Stimulated activated CD4-positive, alpha-beta T cell treated with anti-CD3 and anti-CD28 coated beads, TNF-alpha, amount 100 ng/mL, for 1 hour (primary cell): ENCODE measurements at regions not wholly inside any gene's neighbourhood (a gene's known extent, or its start where the extent isn't known, plus 50 kb on each side); places are given as distances from the start of the nearest gene placed in this dataset.
"Not testable (repeated sequence)": the region's sequence is repeated elsewhere in the genome, so short reads cannot be mapped to it uniquely, and the experiment has no call there.

ENCODE experiments used
- DNase-seq, 3 donors: peaks; one replicate each; pipeline ENCODE4 v3.0.0-alpha.2; 2020; ENCODE audit warnings: low read depth in 3 of 3, low spot score in 1 of 3

DNA sequence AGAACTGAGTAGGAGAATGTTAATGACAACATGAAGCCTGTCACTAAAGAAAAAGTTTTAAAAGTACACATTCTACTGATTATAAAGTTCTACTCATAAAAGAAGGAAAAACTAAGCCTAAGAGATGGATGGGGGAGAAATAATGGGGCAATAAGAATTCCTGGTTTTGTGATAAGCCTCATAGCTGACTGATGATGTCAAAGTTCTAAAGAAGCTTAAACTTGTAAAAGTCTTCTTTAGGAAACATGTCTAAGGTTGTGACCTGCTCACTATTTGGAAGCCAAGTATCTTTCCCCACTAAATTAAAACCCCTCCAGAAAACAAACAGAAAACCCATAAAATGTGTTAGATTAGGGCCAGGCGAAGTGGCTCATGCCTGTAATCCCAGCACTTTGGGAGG, 232.9 kb upstream of the GIMD1 start:
- no peak for DNase-seq

DNA sequence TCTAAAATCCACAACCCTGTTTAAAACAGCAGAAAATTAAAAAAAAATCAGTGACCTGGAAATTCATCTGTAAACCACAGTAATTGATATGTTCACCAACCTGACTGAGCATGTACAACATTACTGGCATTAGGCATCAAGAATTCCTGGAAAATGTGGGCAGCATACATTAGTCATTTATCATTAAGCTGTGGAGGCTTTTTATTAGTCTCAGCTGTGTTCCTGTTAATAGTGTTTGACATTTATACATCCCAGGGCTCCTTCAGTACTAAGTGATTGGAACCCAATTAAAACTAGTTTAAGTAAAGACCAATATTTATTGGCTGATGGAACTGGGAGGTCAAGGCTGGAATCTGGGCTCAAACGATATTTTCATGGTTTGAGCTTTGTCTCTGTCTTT, 227.3 kb upstream of the GIMD1 start:
- no peak for DNase-seq

DNA sequence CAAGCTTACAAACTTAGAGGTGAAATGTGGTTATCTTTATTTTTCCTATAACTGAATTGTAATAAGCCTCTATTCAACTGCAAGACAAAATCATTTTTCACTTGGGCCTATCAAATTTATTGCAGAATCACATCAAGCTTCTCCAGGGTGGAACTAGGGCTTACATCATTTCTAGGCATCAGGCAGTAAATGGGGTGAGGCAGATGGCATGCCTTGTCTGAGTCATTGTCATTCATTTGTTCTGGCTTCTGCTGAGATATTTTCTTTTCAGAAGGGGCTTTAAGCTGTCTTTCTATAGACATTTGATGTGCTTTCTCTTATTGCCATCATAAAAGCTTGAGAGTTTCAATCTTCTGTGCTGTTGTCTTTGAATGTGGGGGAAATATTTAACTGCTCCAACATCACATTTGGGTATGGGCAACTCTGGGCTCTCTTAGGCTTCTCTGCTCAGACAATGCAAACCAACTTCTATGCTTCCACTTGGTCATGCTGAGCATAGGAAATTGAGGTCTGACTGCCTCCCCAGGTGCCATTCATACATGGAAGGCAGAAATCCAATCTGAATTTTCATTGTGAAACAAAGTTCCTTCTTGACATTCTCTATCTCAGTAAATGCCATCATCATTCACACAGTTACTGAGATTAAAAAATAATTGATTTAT, 225.8 kb upstream of the GIMD1 start:
- DNase-seq = no peak

DNA sequence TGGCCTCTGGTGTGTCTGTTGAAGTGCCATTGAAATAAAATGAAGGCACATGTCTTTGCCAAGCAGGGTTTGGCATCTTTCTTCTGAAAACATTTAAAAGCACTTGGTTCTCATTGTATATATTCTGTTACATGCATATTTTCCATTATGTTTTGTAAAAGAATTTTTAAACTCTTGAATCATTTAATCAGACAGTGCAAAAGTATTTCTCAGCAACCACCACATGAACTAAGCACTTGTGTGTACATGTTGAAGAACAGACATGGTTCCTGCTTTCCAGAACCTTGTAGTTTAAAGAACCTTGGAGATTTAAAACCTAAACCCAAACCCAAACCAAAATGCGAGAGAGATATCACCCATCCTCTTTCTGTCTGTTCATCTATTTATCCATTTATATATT, 220.3 kb upstream of the GIMD1 start:
- no peak for DNase-seq

DNA sequence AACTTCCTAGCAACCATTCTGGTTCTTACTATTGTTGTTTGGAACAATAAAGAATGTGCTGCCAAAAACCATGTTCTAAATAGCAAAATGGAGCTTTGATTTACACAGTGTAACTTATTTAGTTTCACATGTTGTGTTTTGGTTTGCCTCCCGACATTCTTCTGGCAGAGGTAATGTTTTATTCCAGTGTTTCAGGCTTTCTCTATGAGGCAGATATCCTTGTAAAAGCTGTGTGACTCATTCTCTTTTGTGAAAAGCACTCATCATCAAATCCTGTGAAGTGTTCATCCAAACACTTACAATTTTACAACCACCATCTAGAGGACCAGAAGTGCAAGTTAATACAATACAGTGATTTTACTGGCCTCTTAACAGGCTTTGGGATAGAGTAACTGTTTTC, 219.0 kb upstream of the GIMD1 start:
- no peak for DNase-seq

DNA sequence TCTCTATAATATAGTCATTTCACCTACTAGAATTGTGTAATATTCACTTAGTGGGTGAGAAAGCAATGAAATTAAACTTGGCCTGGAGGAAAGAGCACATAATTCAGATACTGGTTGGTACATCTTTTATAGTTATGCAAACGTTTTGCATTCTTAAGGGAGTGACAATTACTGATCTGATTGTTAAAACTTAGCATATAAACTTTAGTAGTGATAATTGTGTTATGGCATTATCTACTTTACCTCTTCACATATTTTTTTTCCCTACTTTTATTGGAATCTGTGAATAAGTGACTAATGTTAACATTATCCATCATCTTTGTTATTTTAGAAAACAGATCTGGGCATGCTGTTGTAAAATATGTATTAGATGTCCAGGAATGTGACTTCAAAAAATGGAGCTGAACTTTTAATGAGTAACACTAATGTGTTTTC, 217.4 kb upstream of the GIMD1 start:
- no peak for DNase-seq

DNA sequence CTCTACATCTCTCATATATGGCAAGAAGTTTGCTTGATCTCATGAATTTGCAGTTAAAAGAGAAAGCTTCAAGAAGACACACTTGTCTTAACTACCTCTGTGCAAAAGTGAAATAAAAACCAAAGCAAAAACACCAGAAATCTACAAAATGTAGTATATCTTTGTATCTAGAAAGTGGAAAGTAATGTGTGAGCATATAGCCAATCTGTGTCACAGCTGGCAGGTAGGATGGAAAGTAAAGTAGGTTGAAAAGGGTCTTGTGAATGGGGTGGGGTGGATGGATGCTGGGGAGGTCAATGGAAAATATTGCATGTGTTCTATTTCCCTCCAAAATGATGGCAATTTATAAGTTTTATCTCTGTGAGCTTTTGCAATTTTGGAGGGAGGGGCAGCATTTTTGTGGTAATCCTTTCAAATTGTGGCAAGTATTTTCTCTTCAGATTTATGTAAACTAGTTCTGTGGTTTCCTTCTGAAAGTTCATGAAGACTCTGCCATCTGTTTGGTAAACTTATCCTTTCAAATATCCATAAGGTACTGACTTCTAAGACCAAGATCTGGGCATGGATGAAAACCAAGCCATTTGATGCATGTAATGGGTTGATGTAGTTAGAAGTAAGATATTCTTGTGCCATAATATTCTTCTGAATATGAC, 215.9 kb upstream of the GIMD1 start:
- DNase-seq = no peak

DNA sequence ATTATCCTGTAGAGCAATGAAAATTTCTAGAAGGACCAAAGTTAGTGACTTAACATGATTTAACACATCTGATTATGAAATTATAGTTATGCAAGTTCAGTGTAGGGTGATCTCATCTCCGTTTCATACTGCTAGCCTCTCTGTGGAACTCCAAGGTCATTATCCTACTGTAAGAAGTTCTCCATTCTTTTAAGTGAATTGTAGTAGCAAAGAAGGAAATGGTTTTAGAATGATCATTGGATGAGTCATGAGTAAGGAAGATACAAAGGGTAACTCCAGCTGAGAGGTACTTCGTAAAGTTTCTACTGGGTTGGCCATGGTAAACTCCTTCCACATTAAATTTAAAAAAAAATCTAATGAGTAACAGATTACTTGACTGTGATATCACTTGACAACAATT, 215.0 kb upstream of the GIMD1 start:
- DNase-seq = no peak

DNA sequence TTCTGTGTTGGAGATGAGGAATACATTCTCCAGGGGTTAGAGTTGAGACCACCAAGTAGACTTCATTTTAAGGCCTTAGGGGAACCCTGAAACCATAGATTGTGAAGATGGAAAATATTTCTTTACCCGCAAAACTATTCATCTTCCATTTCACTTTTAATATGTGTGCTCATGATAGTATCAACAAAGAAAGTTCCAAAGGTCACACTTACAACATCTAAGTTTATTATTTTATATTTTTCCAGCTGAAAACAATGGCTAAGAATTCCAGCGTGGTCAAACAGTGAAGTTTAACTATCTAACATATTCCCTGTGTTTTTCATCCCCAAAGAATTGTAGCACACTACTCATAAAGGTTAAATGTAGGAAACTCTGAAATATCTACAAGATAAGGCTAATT, 214.5 kb upstream of the GIMD1 start:
- DNase-seq = no peak

DNA sequence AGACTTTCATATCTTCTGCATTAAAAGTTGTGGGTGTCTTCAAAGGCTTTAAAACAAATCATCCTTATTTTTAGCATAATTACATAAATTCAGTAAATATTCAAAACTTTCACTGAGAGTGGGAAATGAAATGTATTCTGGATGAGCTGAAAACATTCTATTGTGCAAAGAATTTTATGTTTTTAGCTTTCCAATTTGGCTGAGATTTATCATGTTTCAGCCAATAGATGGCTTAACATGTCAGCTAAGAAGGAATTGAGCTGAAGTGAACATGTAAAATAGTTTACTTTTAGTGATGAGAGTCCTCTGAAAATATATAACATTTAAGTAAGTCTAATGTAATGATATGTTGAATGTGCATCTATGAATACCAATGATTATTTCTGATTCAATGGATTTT, 213.5 kb upstream of the GIMD1 start:
- no peak for DNase-seq

DNA sequence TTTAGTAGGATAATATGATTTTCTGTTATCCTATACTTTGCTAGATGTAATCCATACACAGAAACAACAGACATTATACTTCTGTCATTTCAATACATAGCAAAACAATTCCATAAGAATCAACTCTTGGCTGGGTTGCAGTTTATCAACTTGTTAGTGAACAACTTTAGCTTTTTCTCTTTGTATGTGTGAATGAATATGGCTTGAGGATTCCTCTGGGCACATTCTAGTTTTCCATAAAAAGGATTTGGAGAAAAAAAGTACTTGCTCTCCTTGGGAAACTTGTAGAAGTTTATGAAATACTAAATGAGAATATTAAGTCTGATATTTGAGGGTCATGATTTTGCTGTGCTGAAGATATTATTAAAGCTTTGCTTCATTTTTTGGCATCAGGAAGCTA, 210.7 kb upstream of the GIMD1 start:
- DNase-seq = no peak

DNA sequence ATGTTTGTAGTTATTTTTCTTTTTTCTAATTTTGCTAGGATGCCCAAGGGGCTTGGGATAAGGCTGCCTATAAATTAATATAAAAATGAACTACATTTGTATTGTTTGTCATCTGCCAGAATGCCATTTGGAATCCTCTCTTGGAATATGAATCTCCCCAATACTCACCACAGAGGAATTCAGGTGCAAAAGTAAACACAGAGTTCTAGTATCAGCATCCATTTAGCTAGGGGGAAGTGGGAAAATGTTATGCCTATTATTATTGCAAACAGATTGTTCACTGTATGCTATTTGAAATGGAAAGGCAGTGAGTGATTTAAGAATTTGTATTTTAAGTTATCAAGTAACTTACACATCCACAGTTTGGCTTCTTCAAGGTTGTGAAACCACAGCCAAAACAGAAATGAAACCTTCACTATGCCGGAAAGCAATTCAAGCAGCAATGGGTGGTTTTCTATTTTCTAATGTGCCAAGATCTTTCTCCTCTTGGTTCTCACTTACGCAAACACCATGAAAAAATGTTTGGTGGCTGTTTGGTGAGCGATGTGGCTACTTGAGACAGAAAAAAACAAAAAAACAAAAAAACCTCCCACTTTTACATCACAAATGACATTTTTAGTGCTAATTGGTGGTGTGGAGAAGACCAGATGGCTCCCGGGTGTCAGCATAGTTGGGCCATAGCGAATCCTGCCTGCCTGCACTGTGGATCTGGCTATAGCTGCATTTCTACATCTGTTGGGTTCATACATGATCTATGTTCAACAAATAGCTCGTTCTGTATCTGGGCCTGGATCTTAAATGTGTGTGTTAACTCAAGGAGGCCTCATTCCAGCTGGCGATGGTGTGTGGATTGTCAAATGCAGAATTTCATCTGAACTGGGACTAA, 200.8 kb upstream of the GIMD1 start:
- DNase-seq = no peak

DNA sequence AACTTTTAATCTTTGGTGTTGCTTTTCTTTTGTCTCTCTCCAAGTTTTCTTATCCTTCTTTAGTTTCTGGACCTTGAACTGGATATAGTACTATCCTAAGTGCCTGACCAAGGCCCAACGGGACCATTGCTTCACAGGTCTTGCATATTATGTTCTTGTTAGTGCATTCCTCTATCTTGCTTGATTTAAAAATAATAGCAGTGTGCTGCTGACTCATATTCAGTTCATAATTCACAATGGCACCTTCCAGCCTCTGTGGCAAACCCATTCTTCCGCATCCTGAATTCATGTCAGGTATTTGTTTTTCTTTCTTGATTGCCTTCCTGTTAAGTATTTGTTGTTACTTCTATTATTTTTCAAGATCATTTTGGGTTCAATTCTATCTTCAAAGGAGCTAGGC, 197.1 kb upstream of the GIMD1 start:
- no peak for DNase-seq

DNA sequence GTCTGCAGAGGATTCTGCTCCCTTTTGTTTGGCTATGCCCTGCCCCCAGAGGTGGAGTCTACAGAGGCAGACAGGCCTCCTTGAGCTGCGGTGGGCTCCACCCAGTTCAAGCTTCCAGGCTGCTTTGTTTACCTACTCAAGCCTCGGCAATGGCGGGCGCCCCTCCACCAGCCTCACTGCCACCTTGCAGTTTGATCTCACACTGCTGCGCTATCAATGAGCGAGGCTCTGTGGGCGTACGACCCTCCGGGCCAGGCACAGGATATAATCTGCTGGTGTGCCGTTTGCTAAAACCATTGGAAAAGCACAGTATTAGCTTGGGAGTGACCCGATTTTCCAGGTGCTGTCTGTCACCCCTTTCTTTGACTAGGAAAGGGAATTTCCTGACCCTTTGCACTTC, 195.1 kb upstream of the GIMD1 start:
- not testable (repeated sequence) for DNase-seq

DNA sequence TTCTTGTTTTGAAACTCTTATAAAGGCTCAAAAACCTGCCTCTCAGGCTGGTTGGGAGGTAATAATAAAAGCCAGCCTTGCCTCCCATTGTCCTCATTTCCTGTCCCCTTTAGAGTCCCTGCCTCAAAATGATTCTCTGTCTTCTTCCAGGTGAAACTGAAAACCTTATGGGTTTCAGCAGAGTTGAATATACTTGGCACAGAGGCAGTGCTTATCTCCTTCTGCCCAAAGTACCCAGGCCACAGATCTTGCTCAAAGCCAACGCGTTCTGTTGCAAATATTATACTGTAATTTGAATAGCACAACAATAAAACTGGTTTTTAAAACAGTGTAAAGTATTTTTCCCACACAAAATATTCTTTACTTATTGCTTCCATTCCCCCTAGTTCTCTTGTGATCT, 183.1 kb upstream of the GIMD1 start:
- DNase-seq = no peak

DNA sequence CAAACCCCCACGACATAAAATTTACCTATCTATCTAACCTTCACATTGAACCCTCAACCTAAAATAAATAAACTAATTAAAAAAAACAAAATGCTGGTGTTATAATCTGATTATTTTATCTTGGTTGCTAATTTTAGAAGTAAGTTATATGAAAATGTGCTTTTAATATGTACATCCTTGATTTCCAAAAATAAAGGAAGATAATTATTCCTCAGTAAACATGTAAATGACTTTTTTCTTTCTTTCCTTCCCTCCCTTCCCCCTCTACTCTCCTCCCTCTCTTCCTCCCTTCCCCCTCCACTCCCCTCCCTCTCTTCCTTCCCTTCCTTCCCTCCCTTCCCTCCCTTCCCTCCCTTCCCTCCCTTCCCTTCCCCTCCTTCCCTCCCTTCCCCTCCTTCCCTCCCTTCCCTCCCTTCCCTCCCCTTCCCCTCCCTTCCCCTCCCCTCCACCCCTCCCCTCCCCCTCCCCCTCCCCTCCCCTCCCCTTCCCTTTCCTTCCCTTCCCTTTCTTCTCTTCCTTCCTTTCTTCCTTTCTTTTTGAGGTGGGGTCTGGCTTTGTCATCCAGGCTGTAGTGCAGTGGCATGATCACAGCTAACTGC, 180.0 kb upstream of the GIMD1 start:
- no peak for DNase-seq

DNA sequence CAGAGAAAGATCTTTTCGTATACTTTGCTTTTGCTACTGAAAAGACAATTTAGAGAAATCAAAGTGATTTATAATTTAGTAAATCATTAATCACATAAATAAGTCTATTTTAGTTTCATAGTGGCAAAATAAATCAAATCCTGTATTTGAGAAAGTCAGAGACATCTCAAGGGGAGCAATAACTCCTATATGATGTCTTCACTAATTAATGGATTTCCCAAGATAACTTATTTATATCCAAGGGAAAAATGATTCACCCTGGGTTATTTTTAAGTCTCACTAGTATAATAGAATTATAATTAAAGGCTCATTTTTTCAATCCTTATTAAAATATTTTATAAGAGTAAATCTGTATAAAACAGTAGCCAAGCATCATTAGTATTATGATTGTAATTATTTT, 177.8 kb upstream of the GIMD1 start:
- no peak for DNase-seq

DNA sequence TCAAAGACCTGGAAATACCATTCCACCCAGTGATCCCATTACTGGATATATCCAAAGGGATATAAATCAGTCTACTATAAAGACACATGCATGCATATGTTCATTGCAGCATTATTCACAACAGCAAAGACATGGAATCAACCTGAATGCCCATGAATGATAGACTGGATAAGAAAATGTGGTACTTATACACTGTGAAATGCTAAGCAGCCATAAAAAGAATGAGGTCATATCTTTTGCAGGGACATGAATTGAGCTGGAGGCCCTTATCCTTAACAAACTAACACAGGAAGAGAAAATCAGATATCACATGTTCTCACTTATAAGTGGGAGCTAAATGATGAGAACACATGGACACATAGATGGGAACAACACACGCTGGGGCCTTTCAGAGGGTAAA, 174.0 kb upstream of the GIMD1 start:
- DNase-seq = not testable (repeated sequence)

DNA sequence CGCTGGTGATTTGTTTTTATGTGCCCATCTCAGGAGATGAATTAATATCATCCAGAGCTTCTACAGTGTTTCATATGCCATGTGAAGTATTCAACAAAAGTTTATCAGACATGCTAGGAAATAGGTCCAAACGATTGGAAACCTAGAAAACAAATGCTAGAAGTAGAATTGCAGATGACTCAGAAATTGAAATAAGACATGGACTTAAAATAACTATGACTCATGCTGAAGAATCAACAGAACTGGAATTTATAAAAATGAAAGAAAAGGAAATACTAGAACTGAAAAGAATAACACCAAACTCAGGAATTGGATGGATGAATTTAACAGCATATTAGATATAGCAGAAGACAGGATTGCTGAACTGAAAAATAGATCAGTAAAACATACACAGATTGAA, 172.7 kb upstream of the GIMD1 start:
- no peak for DNase-seq

DNA sequence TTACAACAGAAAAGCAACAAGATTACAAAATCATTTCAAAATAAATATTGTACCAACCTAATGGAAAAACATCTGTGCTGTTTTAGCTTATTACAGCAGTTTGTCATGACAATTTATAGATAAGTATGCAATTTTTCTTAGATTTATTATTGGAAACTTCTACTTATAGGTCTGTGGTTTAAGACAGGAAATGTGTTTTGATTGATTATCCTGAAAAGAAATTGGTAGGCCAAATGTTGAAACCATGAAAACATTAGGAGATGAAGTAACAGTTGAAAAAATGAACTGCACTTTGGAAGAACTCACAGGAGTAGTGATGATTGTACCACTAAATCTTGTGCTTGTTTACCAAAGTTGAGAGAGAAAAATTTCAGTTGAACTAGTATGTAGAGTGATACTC, 162.2 kb upstream of the GIMD1 start:
- DNase-seq = no peak

DNA sequence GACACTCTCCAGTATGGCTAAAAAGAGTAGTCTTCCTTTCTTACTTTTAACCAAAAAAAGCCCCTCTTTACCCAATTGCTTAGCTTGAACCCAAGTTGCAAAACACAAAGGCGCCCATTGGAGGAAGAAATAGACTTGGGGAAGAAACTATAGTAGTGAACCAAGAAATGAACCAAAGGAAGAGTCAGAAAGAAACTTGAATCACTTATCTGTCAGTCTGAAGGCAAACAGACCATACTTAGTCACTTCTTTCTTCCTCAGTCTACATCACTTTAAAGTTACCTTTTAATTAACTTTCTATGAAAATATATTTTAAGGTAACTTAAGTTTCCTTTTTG, 161.4 kb upstream of the GIMD1 start:
- no peak for DNase-seq
